Kidney glomerular epithelial cell (primary cell): ENCODE measurements at regions not wholly inside any gene's neighbourhood (a gene's known extent, or its start where the extent isn't known, plus 50 kb on each side); places are given as distances from the start of the nearest gene placed in this dataset.

ENCODE experiments used
- DNase-seq: peaks from one replicate; lab custom pipeline; 2025; lab: John Stamatoyannopoulos, UW

GRCh38 chr14:25988536-25988935, 609.3 kb downstream of the NOVA1 start:
- no peak for DNase-seq

- no peak for DNase-seq
Observed at GRCh38 chr14:25955772-25956171, 642.1 kb downstream of the NOVA1 start.

GRCh38 chr14:25953532-25954139, 644.2 kb downstream of the NOVA1 start:
- DNase-seq = no peak

- no peak for DNase-seq
Observed at GRCh38 chr14:25945746-25946145, 652.1 kb downstream of the NOVA1 start.

- DNase-seq = no peak
Observed at GRCh38 chr14:25944020-25944419, 653.8 kb downstream of the NOVA1 start.

- no peak for DNase-seq
Observed at GRCh38 chr14:25943329-25943728, 654.5 kb downstream of the NOVA1 start.

GRCh38 chr14:25942090-25942489, 655.7 kb downstream of the NOVA1 start:
- no peak for DNase-seq

- no peak for DNase-seq
Observed at GRCh38 chr14:25933731-25934130, 664.1 kb downstream of the NOVA1 start.

- DNase-seq = no peak
Observed at GRCh38 chr14:25929881-25930615, 667.8 kb downstream of the NOVA1 start.

GRCh38 chr14:25911831-25912230, 686.0 kb downstream of the NOVA1 start:
- DNase-seq = no peak

- DNase-seq = no peak
Observed at GRCh38 chr14:25909045-25909747, 688.6 kb downstream of the NOVA1 start.

- no peak for DNase-seq
Observed at GRCh38 chr14:25908277-25909044, 689.4 kb downstream of the NOVA1 start.

- DNase-seq = no peak
Observed at GRCh38 chr14:25904446-25904845, 693.4 kb downstream of the NOVA1 start.

- no peak for DNase-seq
Observed at GRCh38 chr14:25899197-25899596, 698.6 kb downstream of the NOVA1 start.

GRCh38 chr14:25896777-25897176, 701.1 kb downstream of the NOVA1 start:
- DNase-seq = no peak

GRCh38 chr14:25895740-25896139, 702.1 kb downstream of the NOVA1 start:
- DNase-seq = no peak

GRCh38 chr14:25887251-25887878, 710.5 kb downstream of the NOVA1 start:
- peak; percentile 44 for DNase-seq

- DNase-seq = no peak
Observed at GRCh38 chr14:25884657-25885056, 713.2 kb downstream of the NOVA1 start.

GRCh38 chr14:25882899-25883298, 714.9 kb downstream of the NOVA1 start:
- DNase-seq = no peak

GRCh38 chr14:25875475-25875874, 722.4 kb downstream of the NOVA1 start:
- DNase-seq = no peak

- no peak for DNase-seq
Observed at GRCh38 chr14:25869854-25870253, 728.0 kb downstream of the NOVA1 start.
